ENCODE measurements at regions not wholly inside any gene's neighbourhood (a gene's known extent, or its start where the extent isn't known, plus 50 kb on each side); places are given as distances from the start of the nearest gene placed in this dataset.
"Not testable (repeated sequence)": the region's sequence is repeated elsewhere in the genome, so short reads cannot be mapped to it uniquely, and the experiment has no call there.

DNA sequence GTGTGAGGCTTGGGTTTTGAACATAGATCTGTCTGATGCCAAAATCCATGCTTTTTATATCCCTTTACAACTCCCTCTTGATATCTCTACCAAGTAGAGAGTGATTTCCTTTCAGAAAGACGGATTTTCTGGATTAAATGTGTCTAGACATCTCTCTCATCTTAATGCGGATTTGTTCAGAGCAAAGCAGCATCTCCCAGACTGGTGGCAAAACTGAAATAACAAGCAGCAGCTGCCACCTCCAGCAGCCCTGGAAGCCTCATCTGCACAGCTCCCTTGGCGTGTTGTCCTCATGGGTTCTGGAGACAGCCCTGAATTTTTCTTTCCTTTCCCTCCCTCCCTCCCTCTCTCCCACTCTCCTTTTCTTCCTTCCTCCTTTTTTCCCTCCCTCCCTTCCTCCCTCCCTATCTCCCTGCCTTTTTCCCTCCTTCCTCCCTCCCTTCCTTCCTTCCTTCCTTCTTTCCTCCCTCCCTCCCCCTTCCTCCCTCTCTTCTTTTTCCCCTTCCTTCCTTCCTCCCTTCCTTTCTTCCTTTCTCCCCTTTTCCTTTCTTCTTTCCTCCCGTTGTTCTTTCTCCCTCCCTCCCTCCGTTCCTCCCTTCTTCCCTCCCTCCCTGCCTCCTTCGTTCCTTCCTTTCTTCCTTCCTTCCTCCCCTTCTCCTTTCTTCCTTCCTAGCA, 639.9 kb downstream of the TYW1 start:
- Mint-ChIP-seq H3K9me3 (ENCODE audit: unreplicated experiment) (peaks cover 20% of the 10 kb centered on the region), H3K36me3 (ENCODE audit: low read depth, unreplicated experiment) (no peaks in the 10 kb centered on the region), H3K27me3 (ENCODE audit: low read depth, unreplicated experiment) (no peaks in the 10 kb centered on the region), H3K4me1 (ENCODE audit: low read depth, unreplicated experiment) (no peaks in the 10 kb centered on the region), H3K4me3 (ENCODE audit: unreplicated experiment) (no peak overlapping the region), H3K27ac (ENCODE audit: unreplicated experiment) (no peak overlapping the region)
- Histone ChIP-seq H3K4me2 (ENCODE audit: low read length) (no peak overlapping the region), H3K9me3 (ENCODE audit: insufficient read depth, low read depth, low read length) (no peaks in the 10 kb centered on the region), H3K4me1 (ENCODE audit: insufficient read depth, low read length) (no peaks in the 10 kb centered on the region), H3K27ac (ENCODE audit: low read depth, low read length) (no peak overlapping the region), H3K36me3 (ENCODE audit: insufficient read depth, low read length) (no peaks in the 10 kb centered on the region), H2AFZ (ENCODE audit: low read depth, low read length) (no peak overlapping the region), H3K27me3 (ENCODE audit: insufficient read depth, low read length) (no peaks in the 10 kb centered on the region), H3K9ac (ENCODE audit: low read length) (no peak overlapping the region), H3K4me3 (ENCODE audit: insufficient read depth, low read depth, low read length) (no peak overlapping the region), H3K79me2 (ENCODE audit: insufficient read depth, low read length) (no peaks in the 10 kb centered on the region), H4K20me1 (ENCODE audit: insufficient read depth, low read length) (no peaks in the 10 kb centered on the region)
- no peak for TF ChIP-seq EZH2 (IDR thresholded peaks at IDR 0.05; ENCODE audit: insufficient read depth, low read length)
- TF ChIP-seq, protein P1, sequence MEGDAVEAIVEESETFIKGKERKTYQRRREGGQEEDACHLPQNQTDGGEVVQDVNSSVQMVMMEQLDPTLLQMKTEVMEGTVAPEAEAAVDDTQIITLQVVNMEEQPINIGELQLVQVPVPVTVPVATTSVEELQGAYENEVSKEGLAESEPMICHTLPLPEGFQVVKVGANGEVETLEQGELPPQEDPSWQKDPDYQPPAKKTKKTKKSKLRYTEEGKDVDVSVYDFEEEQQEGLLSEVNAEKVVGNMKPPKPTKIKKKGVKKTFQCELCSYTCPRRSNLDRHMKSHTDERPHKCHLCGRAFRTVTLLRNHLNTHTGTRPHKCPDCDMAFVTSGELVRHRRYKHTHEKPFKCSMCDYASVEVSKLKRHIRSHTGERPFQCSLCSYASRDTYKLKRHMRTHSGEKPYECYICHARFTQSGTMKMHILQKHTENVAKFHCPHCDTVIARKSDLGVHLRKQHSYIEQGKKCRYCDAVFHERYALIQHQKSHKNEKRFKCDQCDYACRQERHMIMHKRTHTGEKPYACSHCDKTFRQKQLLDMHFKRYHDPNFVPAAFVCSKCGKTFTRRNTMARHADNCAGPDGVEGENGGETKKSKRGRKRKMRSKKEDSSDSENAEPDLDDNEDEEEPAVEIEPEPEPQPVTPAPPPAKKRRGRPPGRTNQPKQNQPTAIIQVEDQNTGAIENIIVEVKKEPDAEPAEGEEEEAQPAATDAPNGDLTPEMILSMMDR (IDR thresholded peaks at IDR 0.05; ENCODE audit: insufficient read depth, low read depth, low read length), result no peak
- DNase-seq (ENCODE audit: low read depth) (no peak), FAIRE-seq (no peak)

DNA sequence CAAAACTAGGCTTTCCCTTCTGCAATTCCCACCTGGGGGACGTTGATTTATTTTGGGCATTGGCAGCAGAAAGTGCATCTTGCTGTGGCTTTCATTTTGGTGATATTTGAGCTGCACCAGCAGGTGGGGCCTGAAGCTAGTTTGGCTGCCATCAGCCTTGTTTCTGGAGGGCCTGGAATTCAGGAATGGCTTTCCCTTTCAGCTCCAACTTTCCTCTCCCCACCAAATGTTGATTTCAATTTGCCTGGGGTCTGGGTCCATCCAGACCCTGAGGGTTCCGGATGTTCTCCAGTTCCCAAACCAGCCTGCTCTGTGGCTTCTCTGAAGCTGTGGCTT, 640.4 kb downstream of the TYW1 start:
- TF ChIP-seq, protein P1 (IDR thresholded peaks at IDR 0.05; ENCODE audit: insufficient read depth, low read depth, low read length), result no peak
- no peak for TF ChIP-seq EZH2 (IDR thresholded peaks at IDR 0.05; ENCODE audit: insufficient read depth, low read length)
- H3K27ac Mint-ChIP-seq (ENCODE audit: unreplicated experiment), result no peak overlapping the region
- H3K36me3 ChIP-seq (ENCODE audit: insufficient read depth, low read length), result no peaks in the 10 kb centered on the region
- H3K4me1 ChIP-seq (ENCODE audit: insufficient read depth, low read length), result no peaks in the 10 kb centered on the region
- H3K27me3 Mint-ChIP-seq (ENCODE audit: low read depth, unreplicated experiment), result no peaks in the 10 kb centered on the region
- H3K27ac ChIP-seq (ENCODE audit: low read depth, low read length), result no peak overlapping the region
- no peaks in the 10 kb centered on the region for H3K79me2 ChIP-seq (ENCODE audit: insufficient read depth, low read length)
- DNase-seq (ENCODE audit: low read depth) (no peak), FAIRE-seq (no peak)
- no peaks in the 10 kb centered on the region for H3K4me1 Mint-ChIP-seq (ENCODE audit: low read depth, unreplicated experiment)
- H4K20me1 ChIP-seq (ENCODE audit: insufficient read depth, low read length), result no peaks in the 10 kb centered on the region
- H3K4me3 Mint-ChIP-seq (ENCODE audit: unreplicated experiment), result no peak overlapping the region
- no peak overlapping the region for H3K4me3 ChIP-seq (ENCODE audit: insufficient read depth, low read depth, low read length)
- no peak overlapping the region for H2AFZ ChIP-seq (ENCODE audit: low read depth, low read length)
- no peaks in the 10 kb centered on the region for H3K27me3 ChIP-seq (ENCODE audit: insufficient read depth, low read length)
- H3K4me2 ChIP-seq (ENCODE audit: low read length), result no peak overlapping the region
- no peaks in the 10 kb centered on the region for H3K36me3 Mint-ChIP-seq (ENCODE audit: low read depth, unreplicated experiment)
- no peak overlapping the region for H3K9ac ChIP-seq (ENCODE audit: low read length)
- peaks cover 20% of the 10 kb centered on the region for H3K9me3 Mint-ChIP-seq (ENCODE audit: unreplicated experiment)
- no peaks in the 10 kb centered on the region for H3K9me3 ChIP-seq (ENCODE audit: insufficient read depth, low read depth, low read length)

DNA sequence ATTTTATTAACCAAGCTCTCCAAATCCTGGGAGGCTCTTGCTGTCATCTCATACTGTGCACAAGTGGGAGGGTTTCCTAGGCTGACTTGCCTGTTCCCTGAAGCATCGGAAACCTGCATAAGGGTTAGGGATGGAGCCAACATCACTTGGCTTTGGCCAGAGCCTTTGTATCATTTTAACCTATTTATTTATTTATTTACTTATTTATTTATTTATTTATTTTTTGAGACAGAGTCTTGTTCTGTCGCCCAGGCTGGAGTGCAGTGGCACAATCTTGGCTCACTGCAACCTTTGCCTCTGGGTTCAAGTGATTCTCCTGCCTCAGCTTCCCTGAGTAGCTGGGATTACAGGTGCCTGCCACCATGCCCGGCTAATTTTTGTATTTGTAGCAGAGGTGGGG, 645.9 kb downstream of the TYW1 start:
- not testable (repeated sequence) for H3K36me3 ChIP-seq (ENCODE audit: insufficient read depth, low read length); H3K4me3 Mint-ChIP-seq (ENCODE audit: unreplicated experiment)

More for the DNA sequence above, 645.9 kb downstream of the TYW1 start:
- not testable (repeated sequence) for H3K79me2 ChIP-seq (ENCODE audit: insufficient read depth, low read length); FAIRE-seq; H3K27ac Mint-ChIP-seq (ENCODE audit: unreplicated experiment); H3K9ac ChIP-seq (ENCODE audit: low read length); H3K4me2 ChIP-seq (ENCODE audit: low read length); H3K36me3 Mint-ChIP-seq (ENCODE audit: low read depth, unreplicated experiment); H4K20me1 ChIP-seq (ENCODE audit: insufficient read depth, low read length); H3K4me1 ChIP-seq (ENCODE audit: insufficient read depth, low read length); H3K4me3 ChIP-seq (ENCODE audit: insufficient read depth, low read depth, low read length); H3K27ac ChIP-seq (ENCODE audit: low read depth, low read length); H3K27me3 Mint-ChIP-seq (ENCODE audit: low read depth, unreplicated experiment); H2AFZ ChIP-seq (ENCODE audit: low read depth, low read length); H3K4me1 Mint-ChIP-seq (ENCODE audit: low read depth, unreplicated experiment); DNase-seq (ENCODE audit: low read depth); H3K9me3 ChIP-seq (ENCODE audit: insufficient read depth, low read depth, low read length); H3K27me3 ChIP-seq (ENCODE audit: insufficient read depth, low read length)
- H3K9me3 Mint-ChIP-seq (ENCODE audit: unreplicated experiment), result peaks cover 11% of the 10 kb centered on the region

Data from astrocyte (in vitro differentiated cells and primary cell).